IMR-90 (cell line): ENCODE measurements at regions not wholly inside any gene's neighbourhood (a gene's known extent, or its start where the extent isn't known, plus 50 kb on each side); places are given as distances from the start of the nearest gene placed in this dataset.

Source experiments
- ATAC-seq: fragments of 200-7000 bp; cut with Tn5 transposase; 2 replicates; pipeline ENCODE4 v1.9.1; 2020; ENCODE audit warnings: low read depth, mild to moderate bottlenecking, moderate library complexity
- BruUV-seq: library from RNA; stranded (reverse); fragments of 400-500 nt; replicated peaks from 2 replicates; lab custom pipeline; 2021; lab: Mats Ljungman, UMichigan
- CTCF ChIA-PET: fragments of 300-600 bp; formaldehyde crosslinking; extraction: SDS; loops from one replicate; lab custom pipeline; 2021; ENCODE audit warnings: antibody characterized with exemption; lab: Yijun Ruan, JAX
- POLR2A ChIA-PET: fragments of 300-600 bp; sonication (Branson Sonifier 250); formaldehyde crosslinking; loops from one replicate; lab custom pipeline; 2022; ENCODE audit warnings: antibody characterized with exemption; ENCODE audit not compliant: unreplicated experiment; lab: Charles Lee
- DNase-seq: peaks from one replicate; pipeline ENCODE4 v3.0.0; 2013
- H2AFZ ChIP-seq: replicated peaks from 2 replicates; pipeline ENCODE3; 2013; ENCODE audit warnings: low read length, mild to moderate bottlenecking; ENCODE audit not compliant: poor library complexity
- H2AK5ac ChIP-seq: 2 replicates; pipeline ENCODE4 v1.6.1; 2013; ENCODE audit warnings: low read depth, low read length, inconsistent platforms
- H2AK9ac ChIP-seq: replicated peaks from 2 replicates; pipeline ENCODE3; 2013; ENCODE audit warnings: mild to moderate bottlenecking, low read depth, low read length, moderate library complexity; ENCODE audit not compliant: poor library complexity
- H2BK120ac ChIP-seq: 2 replicates; pipeline ENCODE4 v1.6.1; 2013; ENCODE audit warnings: low read depth, low read length, inconsistent platforms
- H2BK15ac ChIP-seq: 3 replicates; pipeline ENCODE4 v1.6.1; 2013; ENCODE audit warnings: low read depth, low read length, inconsistent platforms
- H2BK20ac ChIP-seq: 2 replicates; pipeline ENCODE4 v1.6.1; 2013; ENCODE audit warnings: low read depth, mild to moderate bottlenecking, inconsistent platforms, low read length, moderate library complexity
- H2BK5ac ChIP-seq: 2 replicates; pipeline ENCODE4 v1.6.1; 2013; ENCODE audit warnings: mild to moderate bottlenecking, low read depth, low read length, inconsistent platforms; ENCODE audit not compliant: poor library complexity, severe bottlenecking
- H3K14ac ChIP-seq: replicated peaks from 2 replicates; pipeline ENCODE4 v1.6.1; 2013; ENCODE audit warnings: low read depth, low read length, inconsistent platforms
- H3K18ac ChIP-seq: 2 replicates; pipeline ENCODE4 v1.6.1; 2013; ENCODE audit warnings: low read depth, low read length, control low read depth
- H3K23ac ChIP-seq: 2 replicates; pipeline ENCODE4 v1.6.1; 2013; ENCODE audit warnings: low read depth, low read length, inconsistent platforms
- H3K27ac ChIP-seq: 2 replicates; pipeline ENCODE4 v1.5.1; 2013; ENCODE audit warnings: mild to moderate bottlenecking, control low read depth, low read length; ENCODE audit not compliant: insufficient read depth
- H3K27me3 ChIP-seq: 2 replicates; pipeline ENCODE4 v1.6.1; 2013; ENCODE audit warnings: low read length; ENCODE audit not compliant: control insufficient read depth, insufficient read depth
- H3K36me3 ChIP-seq: 2 replicates; pipeline ENCODE4 v1.6.1; 2013; ENCODE audit warnings: low read length, mixed read lengths; ENCODE audit not compliant: control insufficient read depth, insufficient read depth
- H3K4ac ChIP-seq: 2 replicates; pipeline ENCODE4 v1.6.1; 2013; ENCODE audit warnings: low read depth, low read length, inconsistent platforms
- H3K4me1 ChIP-seq: 2 replicates; pipeline ENCODE4 v1.6.1; 2013; ENCODE audit warnings: low read length, mixed read lengths; ENCODE audit not compliant: control insufficient read depth, insufficient read depth
- H3K4me2 ChIP-seq: 2 replicates; pipeline ENCODE4 v1.6.1; 2013; ENCODE audit warnings: low read depth, mild to moderate bottlenecking, control low read depth, low read length, moderate library complexity
- H3K4me3 ChIP-seq: 2 replicates; pipeline ENCODE4 v1.5.1; 2013; ENCODE audit warnings: low read depth, mild to moderate bottlenecking, control low read depth, low read length, moderate library complexity; ENCODE audit not compliant: insufficient read depth
- H3K56ac ChIP-seq: 2 replicates; pipeline ENCODE4 v1.6.1; 2013; ENCODE audit warnings: low read length, inconsistent platforms; ENCODE audit not compliant: insufficient read depth; ENCODE audit errors: extremely low read depth
- H3K79me1 ChIP-seq, 2 experiments: 2 replicates each; pipeline ENCODE4 v1.6.1; 2013; ENCODE audit warnings: low read length in 2 of 2, inconsistent platforms in 1 of 2, low read depth in 1 of 2
- H3K9ac ChIP-seq: 2 replicates; pipeline ENCODE4 v1.6.1; 2013; ENCODE audit warnings: low read depth, low read length, control low read depth
- H3K9me1 ChIP-seq: 2 replicates; pipeline ENCODE4 v1.6.1; 2013; ENCODE audit warnings: low read length, inconsistent platforms; ENCODE audit not compliant: insufficient read depth
- H3K9me3 ChIP-seq: 2 replicates; pipeline ENCODE4 v1.6.1; 2013; ENCODE audit warnings: low read length; ENCODE audit not compliant: control insufficient read depth, insufficient read depth
- H4K20me1 ChIP-seq: 2 replicates; pipeline ENCODE4 v1.6.1; 2013; ENCODE audit warnings: low read length, inconsistent platforms; ENCODE audit not compliant: insufficient read depth
- H4K5ac ChIP-seq: 2 replicates; pipeline ENCODE4 v1.6.1; 2013; ENCODE audit warnings: mild to moderate bottlenecking, low read depth, low read length, control low read depth
- H4K8ac ChIP-seq, 2 experiments: 2 replicates each; pipeline ENCODE4 v1.6.1; 2013; ENCODE audit warnings: low read depth in 2 of 2, low read length in 2 of 2, control low read depth in 1 of 2, inconsistent platforms in 1 of 2
- H4K91ac ChIP-seq: 2 replicates; pipeline ENCODE4 v1.6.1; 2013; ENCODE audit warnings: low read depth, low read length, inconsistent platforms; ENCODE audit not compliant: insufficient read depth
- BHLHE40 ChIP-seq: fragments of 150-350 bp; IDR thresholded peaks from 2 replicates; pipeline ENCODE4 v1.6.1; 2016; ENCODE audit warnings: mild to moderate bottlenecking, low read depth, low read length
- CEBPB ChIP-seq: IDR thresholded peaks from 2 replicates; pipeline ENCODE4 v1.6.1; 2012; ENCODE audit warnings: low read depth, low read length, improper control_type of control experiment
- CHD1 ChIP-seq: IDR thresholded peaks from 2 replicates; pipeline ENCODE4 v1.6.1; 2012; ENCODE audit warnings: low read depth, low read length, improper control_type of control experiment
- CTCF ChIP-seq: conservative IDR thresholded peaks from 2 replicates; pipeline ENCODE4 v1.5.1; 2012; ENCODE audit warnings: mild to moderate bottlenecking, low read depth, low read length, improper control_type of control experiment
- FOS ChIP-seq: fragments of 150-350 bp; IDR thresholded peaks from 2 replicates; pipeline ENCODE4 v1.6.1; 2016; ENCODE audit warnings: low read depth, low read length
- MAFK ChIP-seq: IDR thresholded peaks from 2 replicates; pipeline ENCODE4 v1.6.1; 2012; ENCODE audit warnings: low read depth, low read length, improper control_type of control experiment
- MAZ ChIP-seq: IDR thresholded peaks from 2 replicates; pipeline ENCODE4 v1.6.1; 2012; ENCODE audit warnings: low read depth, mild to moderate bottlenecking, low read length, improper control_type of control experiment, moderate library complexity, borderline replicate concordance
- MXI1 ChIP-seq: IDR thresholded peaks from 2 replicates; pipeline ENCODE4 v1.6.1; 2012; ENCODE audit warnings: low read depth, mild to moderate bottlenecking, low read length, moderate library complexity, borderline replicate concordance
- NFE2L2 ChIP-seq: fragments of 150-350 bp; IDR thresholded peaks from 2 replicates; pipeline ENCODE4 v1.6.1; 2016; ENCODE audit warnings: low read depth, mild to moderate bottlenecking, low read length
- POLR2A ChIP-seq: IDR thresholded peaks from 2 replicates; pipeline ENCODE4 v1.6.1; 2012; ENCODE audit warnings: mild to moderate bottlenecking, low read depth, low read length
- RAD21 ChIP-seq: IDR thresholded peaks from 2 replicates; pipeline ENCODE4 v1.6.1; 2012; ENCODE audit warnings: low read length, improper control_type of control experiment
- RCOR1 ChIP-seq: IDR thresholded peaks from 2 replicates; pipeline ENCODE4 v1.6.1; 2012; ENCODE audit warnings: mild to moderate bottlenecking, low read length, improper control_type of control experiment; ENCODE audit not compliant: insufficient replicate concordance
- RFX5 ChIP-seq: IDR thresholded peaks from 2 replicates; pipeline ENCODE4 v1.8.0; 2012; ENCODE audit warnings: low read depth, mild to moderate bottlenecking, low read length, moderate library complexity
- SMC3 ChIP-seq: fragments of 150-350 bp; IDR thresholded peaks from 2 replicates; pipeline ENCODE4 v1.6.1; 2016; ENCODE audit warnings: low read depth, mild to moderate bottlenecking, antibody characterized with exemption, low read length, moderate library complexity
- USF2 ChIP-seq: fragments of 150-350 bp; IDR thresholded peaks from 2 replicates; pipeline ENCODE4 v1.6.1; 2017; ENCODE audit warnings: mild to moderate bottlenecking, antibody characterized with exemption, low read length, low read depth
- dilution Hi-C: fragments of 300-500 bp; cut with HindIII; formaldehyde crosslinking; loops from one replicate; pipeline ENCODE4 v1.14.3; 2018; ENCODE audit warnings: low sequenced_read_pairs; ENCODE audit not compliant: unreplicated experiment
- in situ Hi-C: fragments of 300-500 bp; cut with MboI; formaldehyde crosslinking; loops from 3 replicates; pipeline ENCODE4 v1.14.3; 2019; ENCODE audit warnings: low sequenced_read_pairs, inconsistent platforms, mixed read lengths
- intact Hi-C: fragments of 100-400 bp; cut with micrococcal nuclease; formaldehyde crosslinking; loops from 2 replicates; pipeline ENCODE4 v1.10.0; 2022

GRCh38 chr10:47154762-47155161, 145.2 kb upstream of the GDF10 start:
- H3K4ac ChIP-seq, result no peak overlapping the region
- CTCF ChIA-PET, result no interaction called here
- no peaks in the 10 kb centered on the region for H3K9me1 ChIP-seq
- H4K91ac ChIP-seq, result no peak overlapping the region
- H3K4me1 ChIP-seq, result no peaks in the 10 kb centered on the region
- H3K9ac ChIP-seq, result no peak overlapping the region
- in situ Hi-C loops, result no loop called here
- no peak overlapping the region for H3K4me3 ChIP-seq
- no peak overlapping the region for H3K4me2 ChIP-seq
- H2AFZ ChIP-seq, result no peak overlapping the region
- no peak overlapping the region for H4K8ac ChIP-seq
- no peak overlapping the region for H2BK15ac ChIP-seq
- no peak overlapping the region for H3K18ac ChIP-seq
- H3K14ac ChIP-seq, result no peak overlapping the region
- TF ChIP-seq USF2 (no peak), BHLHE40 (no peak), CHD1 (no peak), MXI1 (no peak), POLR2A (no peak), NFE2L2 (no peak), CEBPB (no peak), RFX5 (no peak), RAD21 (no peak), MAFK (no peak), SMC3 (no peak), CTCF (no peak), RCOR1 (no peak), MAZ (no peak), FOS (no peak)
- no peak overlapping the region for H2BK20ac ChIP-seq
- peaks cover 0 to 8% of the 10 kb centered on the region in 2 experiments; a peak in 1 of 4 replicates for H3K79me1 ChIP-seq
- H2AK5ac ChIP-seq, result no peak overlapping the region
- H3K36me3 ChIP-seq, result peaks cover 13% of the 10 kb centered on the region
- no peak overlapping the region for H3K23ac ChIP-seq
- POLR2A ChIA-PET, result no interaction called here
- DNase-seq (no peak), ATAC-seq (no peak)
- dilution Hi-C loops, result no loop called here
- BruUV-seq, result no TSS peak
- peaks cover 9% of the 10 kb centered on the region for H3K9me3 ChIP-seq
- no peak overlapping the region for H3K27ac ChIP-seq
- H2AK9ac ChIP-seq, result no peak overlapping the region
- no peaks in the 10 kb centered on the region for H4K20me1 ChIP-seq
- H2BK5ac ChIP-seq, result no peak overlapping the region
- H4K5ac ChIP-seq, result no peak overlapping the region
- H3K27me3 ChIP-seq, result no peaks in the 10 kb centered on the region
- no peak overlapping the region for H3K56ac ChIP-seq
- intact Hi-C loops, result no loop called here
- H2BK120ac ChIP-seq, result no peak overlapping the region
